Kidney epithelial cell (primary cell): ENCODE measurements at regions not wholly inside any gene's neighbourhood (a gene's known extent, or its start where the extent isn't known, plus 50 kb on each side); places are given as distances from the start of the nearest gene placed in this dataset.

ENCODE experiments used
- DNase-seq: peaks from one replicate; pipeline ENCODE4 v3.0.0-alpha.2; 2010; ENCODE audit warnings: low read depth
- H3K27me3 ChIP-seq: 2 replicates; pipeline ENCODE4 v1.6.0; 2011; ENCODE audit warnings: low read length; ENCODE audit not compliant: control insufficient read depth, insufficient read depth
- H3K36me3 ChIP-seq: 2 replicates; pipeline ENCODE4 v1.5.1; 2011; ENCODE audit warnings: low read length; ENCODE audit not compliant: control insufficient read depth, insufficient read depth
- H3K4me3 ChIP-seq: 2 replicates; pipeline ENCODE4 v1.5.1; 2011; ENCODE audit warnings: low read depth, mild to moderate bottlenecking, control low read depth, low read length
- CTCF ChIP-seq: IDR thresholded peaks from 2 replicates; pipeline ENCODE4 v1.5.1; 2011; ENCODE audit warnings: mild to moderate bottlenecking, moderate library complexity, low read length, control low read depth, inconsistent platforms; ENCODE audit not compliant: insufficient read depth, poor library complexity, severe bottlenecking

GRCh38 chr14:25436288-25436875 is 386.4 kb upstream of the STXBP6 start:
- Histone ChIP-seq H3K36me3 (no peaks in the 10 kb centered on the region), H3K27me3 (no peaks in the 10 kb centered on the region), H3K4me3 (no peak overlapping the region)
- DNase-seq: no peak
- no peak for TF ChIP-seq CTCF

- H3K27me3 ChIP-seq: no peaks in the 10 kb centered on the region
- H3K36me3 ChIP-seq: no peaks in the 10 kb centered on the region
- no peak overlapping the region for H3K4me3 ChIP-seq
- no peak for DNase-seq
- TF ChIP-seq CTCF: peak; percentile 12
These were observed 381.5 kb upstream of the STXBP6 start for GRCh38 chr14:25431211-25432076.

GRCh38 chr14:25430808-25431207 is 380.9 kb upstream of the STXBP6 start:
- Histone ChIP-seq H3K27me3 (no peaks in the 10 kb centered on the region), H3K4me3 (no peak overlapping the region), H3K36me3 (no peaks in the 10 kb centered on the region)
- DNase-seq: no peak
- no peak for TF ChIP-seq CTCF

- TF ChIP-seq CTCF: no peak
- no peaks in the 10 kb centered on the region for H3K36me3 ChIP-seq
- no peaks in the 10 kb centered on the region for H3K27me3 ChIP-seq
- no peak for DNase-seq
- H3K4me3 ChIP-seq: no peak overlapping the region
These were observed 363.1 kb upstream of the STXBP6 start for GRCh38 chr14:25412998-25413397.

- Histone ChIP-seq H3K4me3 (no peak overlapping the region), H3K27me3 (no peaks in the 10 kb centered on the region), H3K36me3 (no peaks in the 10 kb centered on the region)
- DNase-seq: no peak
- TF ChIP-seq CTCF: no peak
These were observed 362.1 kb upstream of the STXBP6 start for GRCh38 chr14:25411781-25412757.
